Endothelial cell of umbilical vein (primary cell): ENCODE measurements at regions not wholly inside any gene's neighbourhood (a gene's known extent, or its start where the extent isn't known, plus 50 kb on each side); places are given as distances from the start of the nearest gene placed in this dataset.

ENCODE experiments used
- BruUV-seq: library from RNA; stranded (reverse); fragments of 400-500 nt; replicated peaks from 2 replicates; lab custom pipeline; 2021; lab: Mats Ljungman, UMichigan
- CTCF ChIA-PET: fragments of 300-600, 350-600 bp; sonication (Branson Sonifier 250); formaldehyde crosslinking; loops from one replicate; lab custom pipeline; 2021; ENCODE audit warnings: antibody characterized with exemption, inconsistent platforms; lab: Charles Lee
- POLR2A ChIA-PET: fragments of 300-600, 350-600 bp; sonication (Branson Sonifier 250); formaldehyde crosslinking; loops from one replicate; lab custom pipeline; 2021; ENCODE audit warnings: antibody characterized with exemption, inconsistent platforms; lab: Charles Lee
- DNase-seq: peaks from one replicate; pipeline ENCODE4 v3.0.0-alpha.2; 2011; ENCODE audit warnings: low read depth, low spot score
- FAIRE-seq: peaks from 2 replicates; lab custom pipeline; 2011; peaks lifted over from hg19 to GRCh38; lab: Jason Lieb, UNC
- H2AFZ ChIP-seq: 2 replicates; pipeline ENCODE4 v1.6.0; 2012; ENCODE audit warnings: low read depth, low read length, control low read depth, inconsistent platforms
- H3K27ac ChIP-seq: 2 replicates; pipeline ENCODE4 v1.5.1; 2011; ENCODE audit warnings: low read depth, mild to moderate bottlenecking, control low read depth, low read length, moderate library complexity; ENCODE audit not compliant: insufficient read depth
- H3K27me3 ChIP-seq, 2 experiments: 2 replicates each; pipeline versions ENCODE4 v1.6.0 to v1.6.1; 2011; ENCODE audit warnings: low read length in 2 of 2, mixed read lengths in 1 of 2; ENCODE audit not compliant: control insufficient read depth in 2 of 2, insufficient read depth in 2 of 2
- H3K36me3 ChIP-seq, 2 experiments: 2 replicates in 1 of 2; 3 replicates in 1 of 2; pipeline ENCODE4 v1.5.1; 2011; ENCODE audit warnings: low read length in 2 of 2, mild to moderate bottlenecking in 1 of 2, moderate library complexity in 1 of 2; ENCODE audit not compliant: control insufficient read depth in 2 of 2, insufficient read depth in 2 of 2; ENCODE audit errors: extremely low read depth in 1 of 2
- H3K4me1 ChIP-seq: 3 replicates; pipeline ENCODE4 v1.5.1; 2011; ENCODE audit warnings: mild to moderate bottlenecking, low read length; ENCODE audit not compliant: control insufficient read depth, insufficient read depth; ENCODE audit errors: extremely low read depth
- H3K4me2 ChIP-seq: 2 replicates; pipeline ENCODE4 v1.6.1; 2011; ENCODE audit warnings: low read length, control low read depth, mixed read lengths; ENCODE audit not compliant: insufficient read depth
- H3K4me3 ChIP-seq, 3 experiments: fragments of 200-600 bp in 1 of 3; sonication (generic), shearing (Covaris generic) in 1 of 3; replicated peaks in 1 of 3; 2 replicates each; pipeline ENCODE4 v1.5.1; 2011 to 2016; ENCODE audit warnings: control low read depth in 3 of 3, low read length in 3 of 3, mild to moderate bottlenecking in 2 of 3, inconsistent platforms in 1 of 3, low read depth in 1 of 3, moderate library complexity in 1 of 3; ENCODE audit not compliant: insufficient read depth in 1 of 3
- H3K79me2 ChIP-seq: 2 replicates; pipeline ENCODE4 v1.6.0; 2012; ENCODE audit warnings: low read length, inconsistent platforms; ENCODE audit not compliant: control insufficient read depth, insufficient read depth
- H3K9ac ChIP-seq: replicated peaks from 2 replicates; pipeline ENCODE3; 2011; ENCODE audit warnings: low read length, control low read depth; ENCODE audit not compliant: insufficient read depth; ENCODE audit errors: extremely low read depth
- H3K9me1 ChIP-seq: replicated peaks from 3 replicates; pipeline ENCODE4 v1.6.0; 2011; ENCODE audit warnings: mild to moderate bottlenecking, low read length; ENCODE audit not compliant: control insufficient read depth, insufficient read depth; ENCODE audit errors: extremely low read depth
- H3K9me3 ChIP-seq: replicated peaks from 2 replicates; pipeline ENCODE4 v1.5.1; 2012; ENCODE audit warnings: low read length, inconsistent platforms; ENCODE audit not compliant: control insufficient read depth, insufficient read depth
- H4K20me1 ChIP-seq: replicated peaks from 2 replicates; pipeline ENCODE3; 2011; ENCODE audit warnings: mild to moderate bottlenecking, low read length; ENCODE audit not compliant: control insufficient read depth, insufficient read depth; ENCODE audit errors: extremely low read depth
- EZH2 ChIP-seq: IDR thresholded peaks from 2 replicates; pipeline ENCODE4 v1.6.1; 2012; ENCODE audit warnings: borderline replicate concordance, low read depth, mild to moderate bottlenecking, moderate library complexity, low read length, inconsistent platforms; ENCODE audit not compliant: severe bottlenecking
- FOS ChIP-seq: IDR thresholded peaks from 2 replicates; pipeline ENCODE4 v1.6.1; 2011; ENCODE audit warnings: mild to moderate bottlenecking, low read length, moderate library complexity, borderline replicate concordance; ENCODE audit not compliant: insufficient read depth
- GATA2 ChIP-seq: IDR thresholded peaks from 2 replicates; pipeline ENCODE4 v1.7.0; 2011; ENCODE audit warnings: low read depth, mild to moderate bottlenecking, moderate library complexity, mixed read lengths, low read length; ENCODE audit not compliant: insufficient read length, insufficient read depth
- JUN ChIP-seq: IDR thresholded peaks from 2 replicates; pipeline ENCODE4 v1.6.1; 2011; ENCODE audit warnings: borderline replicate concordance, low read depth; ENCODE audit not compliant: insufficient read length, insufficient read depth
- MYC ChIP-seq: IDR thresholded peaks from one replicate; pipeline ENCODE4 v1.6.1; 2011; ENCODE audit warnings: mild to moderate bottlenecking, low read depth, low read length
- POLR2A ChIP-seq: IDR thresholded peaks from 2 replicates; pipeline ENCODE4 v1.6.1; 2012; ENCODE audit warnings: low read depth, mild to moderate bottlenecking, control low read depth, low read length
- POLR2AphosphoS5 ChIP-seq: IDR thresholded peaks from 2 replicates; pipeline ENCODE4 v1.6.1; 2012; ENCODE audit warnings: low read depth, mild to moderate bottlenecking, control low read depth, low read length, moderate library complexity; ENCODE audit not compliant: insufficient read depth
- dilution Hi-C: fragments of 300-500 bp; cut with MboI; formaldehyde crosslinking; loops from one replicate; pipeline ENCODE4 v1.15.0; 2019; ENCODE audit warnings: low sequenced_read_pairs; ENCODE audit not compliant: extremely low pct_ligation_motif_present
- intact Hi-C: fragments of 100-400 bp; cut with micrococcal nuclease; formaldehyde crosslinking; loops from one replicate; pipeline ENCODE4 v1.10.0; 2022
- TF ChIP-seq, protein P1 (sequence below): IDR thresholded peaks from 2 replicates; pipeline ENCODE4 v1.6.1; 2011; ENCODE audit not compliant: insufficient read depth, insufficient read length
- TF ChIP-seq, protein P2 (sequence below), 2 donors: IDR thresholded peaks; 1 replicate in 1 of 2; 2 replicates in 1 of 2; pipeline ENCODE4 v1.5.1; 2011; ENCODE audit warnings: low read length in 2 of 2, mild to moderate bottlenecking in 2 of 2, moderate library complexity in 2 of 2, control low read depth in 1 of 2, inconsistent platforms in 1 of 2, low read depth in 1 of 2; ENCODE audit not compliant: insufficient read depth in 1 of 2; ENCODE audit errors: extremely low read depth in 1 of 2

DNA sequence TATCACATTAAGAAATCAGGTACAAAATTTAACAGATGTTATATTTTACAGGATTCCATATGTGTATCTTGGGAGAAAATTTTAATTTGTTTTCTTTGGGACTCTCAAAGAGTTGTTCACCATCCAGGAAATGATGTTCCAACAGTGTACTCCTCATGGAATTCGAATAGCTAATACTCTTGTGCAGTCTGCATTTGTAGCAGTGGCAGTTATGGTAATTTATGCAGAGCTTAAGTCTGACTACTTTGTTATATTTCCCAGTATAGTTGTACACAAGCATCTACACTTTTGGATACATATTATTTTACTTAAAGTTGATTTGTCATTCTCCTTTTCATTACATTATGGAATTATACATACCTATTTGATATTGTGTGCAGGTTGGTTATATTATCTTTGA is 436.7 kb upstream of the FBXO33 start:
- Histone ChIP-seq H3K36me3 (no peaks in the 10 kb centered on the region), H3K27me3 (no peaks in the 10 kb centered on the region), H2AFZ (no peak overlapping the region), H3K9me3 (peaks cover 2% of the 10 kb centered on the region), H3K9ac (no peak overlapping the region), H3K4me3 (no peak overlapping the region), H3K4me1 (no peaks in the 10 kb centered on the region), H3K79me2 (no peaks in the 10 kb centered on the region), H3K9me1 (no peaks in the 10 kb centered on the region), H3K4me2 (no peak overlapping the region), H4K20me1 (no peaks in the 10 kb centered on the region), H3K27ac (no peak overlapping the region)
- DNase-seq (no peak), FAIRE-seq (no peak)
- BruUV-seq: no TSS peak
- ChIA-PET CTCF (no interaction called here), POLR2A (no interaction called here)
- dilution Hi-C loops (no loop called here), intact Hi-C loops (no loop called here)
- no peak for TF ChIP-seq POLR2AphosphoS5
- no peak for TF ChIP-seq JUN
- TF ChIP-seq, protein P1, sequence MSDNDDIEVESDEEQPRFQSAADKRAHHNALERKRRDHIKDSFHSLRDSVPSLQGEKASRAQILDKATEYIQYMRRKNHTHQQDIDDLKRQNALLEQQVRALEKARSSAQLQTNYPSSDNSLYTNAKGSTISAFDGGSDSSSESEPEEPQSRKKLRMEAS: no peak
- TF ChIP-seq GATA2: no peak
- TF ChIP-seq POLR2A: no peak
- TF ChIP-seq FOS: no peak
- TF ChIP-seq MYC: no peak
- TF ChIP-seq, protein P2, sequence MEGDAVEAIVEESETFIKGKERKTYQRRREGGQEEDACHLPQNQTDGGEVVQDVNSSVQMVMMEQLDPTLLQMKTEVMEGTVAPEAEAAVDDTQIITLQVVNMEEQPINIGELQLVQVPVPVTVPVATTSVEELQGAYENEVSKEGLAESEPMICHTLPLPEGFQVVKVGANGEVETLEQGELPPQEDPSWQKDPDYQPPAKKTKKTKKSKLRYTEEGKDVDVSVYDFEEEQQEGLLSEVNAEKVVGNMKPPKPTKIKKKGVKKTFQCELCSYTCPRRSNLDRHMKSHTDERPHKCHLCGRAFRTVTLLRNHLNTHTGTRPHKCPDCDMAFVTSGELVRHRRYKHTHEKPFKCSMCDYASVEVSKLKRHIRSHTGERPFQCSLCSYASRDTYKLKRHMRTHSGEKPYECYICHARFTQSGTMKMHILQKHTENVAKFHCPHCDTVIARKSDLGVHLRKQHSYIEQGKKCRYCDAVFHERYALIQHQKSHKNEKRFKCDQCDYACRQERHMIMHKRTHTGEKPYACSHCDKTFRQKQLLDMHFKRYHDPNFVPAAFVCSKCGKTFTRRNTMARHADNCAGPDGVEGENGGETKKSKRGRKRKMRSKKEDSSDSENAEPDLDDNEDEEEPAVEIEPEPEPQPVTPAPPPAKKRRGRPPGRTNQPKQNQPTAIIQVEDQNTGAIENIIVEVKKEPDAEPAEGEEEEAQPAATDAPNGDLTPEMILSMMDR (IDR thresholded peaks at IDR 0.05; ENCODE audit: extremely low read depth in 1 of 2, insufficient read depth in 1 of 2, low read depth in 1 of 2, low read length in 2 of 2): no peak
- TF ChIP-seq EZH2: no peak
